Fibroblast of peridontal ligament (primary cell): ENCODE measurements at regions not wholly inside any gene's neighbourhood (a gene's known extent, or its start where the extent isn't known, plus 50 kb on each side); places are given as distances from the start of the nearest gene placed in this dataset.
A peak's percentile ranks its signal among the peaks of the same experiment; 100 is the strongest.

Experiments
- DNase-seq: peaks from one replicate; pipeline ENCODE4 v3.0.0-alpha.2; 2010; ENCODE audit errors: extremely low read depth

DNA sequence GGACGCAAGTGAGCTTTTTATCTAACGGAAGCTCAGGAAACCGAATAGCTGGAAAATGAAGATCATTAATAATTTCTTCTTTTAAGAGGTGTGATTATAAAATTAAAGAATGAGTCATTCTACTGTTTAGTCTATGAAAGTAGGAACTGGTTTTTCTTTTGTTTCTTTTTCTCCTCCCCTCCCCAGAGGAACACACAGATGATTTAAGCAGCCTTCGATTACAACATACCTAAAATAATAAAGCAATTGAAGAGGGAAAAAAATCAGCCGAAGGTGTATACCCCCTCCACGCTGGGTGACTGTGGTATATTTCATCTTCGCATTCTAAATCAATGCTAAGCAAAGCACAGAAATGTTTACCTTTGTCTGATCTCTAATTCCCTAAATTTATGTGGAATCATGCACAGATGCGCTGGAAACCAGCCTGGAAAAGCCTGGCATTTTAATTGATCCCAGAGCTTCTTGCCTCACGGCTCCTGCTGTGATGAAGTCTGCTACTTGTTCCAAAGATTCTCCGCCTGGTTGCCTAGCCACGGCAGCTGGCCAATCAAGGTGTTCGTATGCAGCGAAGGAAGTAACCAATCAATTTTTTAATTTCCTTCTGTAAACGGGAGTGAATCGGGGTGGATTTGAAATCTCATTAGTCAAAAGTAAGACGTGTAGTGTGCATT is 133.9 kb downstream of the FANCF start:
- peak; percentile 50 for DNase-seq

GRCh38 chr11:22479971-22480720 is 142.0 kb downstream of the SLC17A6 start:
- DNase-seq, result no peak

DNA sequence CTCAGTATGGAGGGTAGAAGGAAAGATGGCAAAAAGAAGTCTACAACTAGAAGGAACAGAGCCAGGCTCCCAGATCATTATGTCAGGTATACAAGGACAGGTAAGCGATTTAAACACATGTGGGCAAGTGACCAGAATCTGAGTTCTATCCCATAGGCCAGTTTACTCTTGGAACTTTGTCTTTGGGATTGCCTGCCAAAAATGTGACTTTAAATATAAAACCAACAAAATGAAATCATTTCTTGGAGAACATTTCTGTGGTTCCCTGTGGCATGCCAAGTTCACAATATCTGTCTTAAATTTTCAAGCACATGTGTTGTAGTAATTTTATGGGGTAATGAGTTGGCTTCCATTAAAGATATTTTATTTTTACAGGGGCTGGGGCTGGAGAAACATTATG is 141.0 kb downstream of the SLC17A6 start:
- peak; percentile 2 for DNase-seq

- no peak for DNase-seq
Measured at GRCh38 chr11:22478169-22478568, 140.0 kb downstream of the SLC17A6 start.

DNA sequence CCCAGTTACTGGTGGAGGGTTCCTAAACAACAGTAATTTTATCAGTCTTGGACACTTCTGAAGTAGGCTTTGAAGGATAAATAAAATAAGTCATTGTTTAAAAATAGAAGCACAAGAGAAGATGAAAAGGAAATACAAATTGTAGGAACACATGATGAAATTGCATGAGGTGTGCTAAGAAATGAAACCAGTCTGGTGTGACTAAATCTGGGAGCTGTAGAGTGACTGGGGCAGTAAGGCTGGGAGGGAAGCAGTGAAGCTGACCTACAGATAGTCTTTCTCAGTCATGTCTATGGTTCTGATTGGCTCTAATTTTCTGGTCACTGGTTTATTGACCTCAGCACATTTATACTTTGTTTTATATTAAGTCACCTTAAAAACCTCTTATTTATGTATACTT is 139.1 kb downstream of the SLC17A6 start:
- no peak for DNase-seq

GRCh38 chr11:22476589-22476988 is 138.4 kb downstream of the SLC17A6 start:
- DNase-seq, result no peak

DNA sequence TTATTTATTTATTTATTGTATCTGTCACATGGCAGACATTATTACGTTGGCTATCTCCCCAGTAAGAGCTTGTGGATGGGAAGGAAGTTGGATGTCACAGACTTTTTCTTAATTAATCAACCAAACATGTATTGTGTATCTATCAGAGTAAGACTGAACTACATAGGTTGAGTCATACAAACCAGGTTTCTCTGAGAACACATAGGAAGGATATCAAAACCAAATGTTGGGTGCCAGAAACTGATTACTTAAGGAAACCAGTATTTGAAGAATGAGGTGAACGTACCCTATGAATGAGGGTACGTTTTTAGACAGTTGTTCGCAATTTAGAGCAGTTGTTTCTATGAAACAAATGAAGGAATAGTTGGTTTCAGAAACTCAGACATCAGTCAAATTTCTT is 136.4 kb downstream of the SLC17A6 start:
- no peak for DNase-seq

DNA sequence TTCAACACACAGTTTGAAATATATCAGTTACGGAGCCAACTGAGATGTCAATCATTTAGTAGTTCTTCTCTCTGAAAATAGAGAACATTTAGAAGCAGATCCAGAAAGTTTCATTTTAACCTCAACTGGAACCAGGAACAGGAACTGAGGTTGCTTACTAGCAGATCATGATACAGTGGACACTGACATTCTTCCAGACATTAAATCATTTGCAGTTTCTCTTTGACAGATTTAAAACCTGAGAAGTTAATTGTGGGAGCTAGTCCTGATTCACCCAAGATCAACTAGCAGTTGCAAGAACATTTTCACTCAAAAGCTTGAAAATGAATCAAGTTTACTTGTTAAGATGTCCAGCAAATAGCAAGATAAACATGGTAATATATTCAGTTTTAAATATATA is 135.4 kb downstream of the SLC17A6 start:
- no peak for DNase-seq

DNA sequence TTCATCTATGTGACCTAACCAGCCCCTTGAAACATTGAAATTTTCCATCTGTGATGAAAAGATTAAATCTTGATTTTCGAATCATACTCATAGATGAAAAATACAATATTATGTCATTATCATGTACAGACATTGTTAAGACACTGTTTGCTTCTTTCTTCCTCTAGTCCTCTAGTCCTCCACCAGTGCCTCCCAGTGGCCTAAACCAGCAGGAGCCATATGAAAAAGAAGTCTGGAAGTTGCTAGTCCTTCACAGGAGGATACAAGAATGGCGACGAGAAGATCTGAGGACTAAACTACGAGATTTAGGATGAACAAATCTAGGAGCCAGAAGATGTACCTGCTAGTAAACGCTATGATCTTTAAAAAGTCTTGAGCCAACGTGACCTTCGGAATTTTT is 134.1 kb downstream of the SLC17A6 start:
- DNase-seq, result no peak

GRCh38 chr11:22471385-22471784 is 133.2 kb downstream of the SLC17A6 start:
- DNase-seq, result no peak

- no peak for DNase-seq
Measured at GRCh38 chr11:22467741-22468140, 129.6 kb downstream of the SLC17A6 start.

GRCh38 chr11:22467248-22467647 is 129.1 kb downstream of the SLC17A6 start:
- no peak for DNase-seq

DNA sequence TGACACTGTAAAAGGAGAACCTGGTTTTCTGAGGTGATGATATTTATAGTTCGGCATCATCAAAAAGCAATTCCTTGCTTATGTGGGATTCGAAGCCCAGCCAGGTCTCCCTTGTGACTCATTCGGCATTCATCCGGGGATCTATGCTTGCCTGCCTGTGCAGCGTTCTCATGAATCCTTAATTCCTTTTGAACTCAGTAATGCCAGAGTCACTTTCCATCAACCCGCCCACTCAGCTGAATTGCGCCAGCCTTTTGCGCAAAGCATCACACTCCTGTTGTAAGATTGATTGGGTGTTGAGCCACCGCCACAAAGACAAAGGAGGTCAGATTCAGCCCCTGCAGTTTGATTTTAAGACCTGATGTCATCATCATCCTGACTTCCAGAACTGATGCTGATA is 128.6 kb downstream of the SLC17A6 start:
- peak; percentile 12 for DNase-seq

- DNase-seq, result no peak
Measured at GRCh38 chr11:22466351-22466750, 128.2 kb downstream of the SLC17A6 start.

- DNase-seq, result no peak
Measured at GRCh38 chr11:22465620-22466019, 127.4 kb downstream of the SLC17A6 start.

DNA sequence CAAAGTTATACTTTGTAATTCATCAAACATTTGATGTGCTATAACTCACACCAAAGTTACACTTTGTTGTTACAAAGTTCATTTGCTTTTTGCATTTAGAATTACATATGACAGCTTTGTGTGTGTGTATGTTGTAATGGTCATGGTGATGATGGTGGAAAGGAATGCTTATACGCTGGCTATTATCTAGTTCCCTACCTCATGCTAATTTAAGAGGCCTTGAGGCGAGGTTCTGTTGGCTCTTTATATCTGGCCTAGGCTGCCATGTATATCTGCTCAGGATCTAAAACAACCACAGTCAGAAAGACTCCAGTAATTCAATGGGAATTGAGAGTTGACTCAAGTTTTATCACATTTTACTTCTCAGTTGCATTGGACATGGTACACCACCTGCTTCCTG is 123.4 kb downstream of the SLC17A6 start:
- no peak for DNase-seq

GRCh38 chr11:22460181-22460580 is 122.0 kb downstream of the SLC17A6 start:
- no peak for DNase-seq

- no peak for DNase-seq
Measured at GRCh38 chr11:22459048-22459447, 120.9 kb downstream of the SLC17A6 start.

- DNase-seq, result no peak
Measured at GRCh38 chr11:22458161-22458560, 120.0 kb downstream of the SLC17A6 start.

GRCh38 chr11:22456993-22457762 is 119.0 kb downstream of the SLC17A6 start:
- DNase-seq, result no peak

GRCh38 chr11:22454461-22455090 is 116.4 kb downstream of the SLC17A6 start:
- DNase-seq, result peak; percentile 18

GRCh38 chr11:22449441-22449840 is 111.3 kb downstream of the SLC17A6 start:
- DNase-seq, result no peak
